Right cardiac atrium (tissue), 5 donors: ENCODE measurements at regions not wholly inside any gene's neighbourhood (a gene's known extent, or its start where the extent isn't known, plus 50 kb on each side); places are given as distances from the start of the nearest gene placed in this dataset.
"Not testable (repeated sequence)": the region's sequence is repeated elsewhere in the genome, so short reads cannot be mapped to it uniquely, and the experiment has no call there.

ENCODE experiments used
- ATAC-seq, 2 donors: fragments of 200-7000 bp; cut with Tn5 transposase; one replicate each; pipeline versions ENCODE4 v1.8.0 to v1.9.1; 2020; ENCODE audit warnings: moderate library complexity in 2 of 2, mild to moderate bottlenecking in 1 of 2
- DNase-seq, 3 donors: peaks; one replicate each; pipeline ENCODE4 v3.0.0-alpha.2; 2020
- H3K27ac ChIP-seq: one replicate; pipeline ENCODE4 v1.5.1; 2013; ENCODE audit warnings: mild to moderate bottlenecking, low read length, control low read depth, moderate library complexity
- H3K27me3 ChIP-seq: one replicate; pipeline ENCODE4 v1.6.1; 2013; ENCODE audit not compliant: control insufficient read depth, insufficient read depth
- H3K4me1 ChIP-seq: one replicate; pipeline ENCODE4 v1.6.1; 2013; ENCODE audit warnings: low read length; ENCODE audit not compliant: control insufficient read depth, insufficient read depth
- H3K4me3 ChIP-seq: one replicate; pipeline ENCODE4 v1.5.1; 2013; ENCODE audit warnings: low read length, control low read depth
- H3K9me3 ChIP-seq: one replicate; pipeline ENCODE4 v1.6.1; 2013; ENCODE audit warnings: low read length; ENCODE audit not compliant: control insufficient read depth
- WGBS: extraction: QIAGEN DNeasy Blood & Tissue Kit; methylation state at CpG from one replicate; pipeline ENCODE4 v1.1.7; 2013; 5-methylcytosine and 5-hydroxymethylcytosine counted together
- intact Hi-C, 4 donors: fragments of 100-400 bp; cut with DNase I; formaldehyde crosslinking; loops; one replicate each; pipeline versions ENCODE4 v1.11.0 to v1.14.0; 2022 to 2023
- donor health status: healthy with polysubstance abuse.
- donor health status: DM: no; HTN: yes; CAD: no.
- donor health status: DM: no; HTN: no; CAD: no.
- donor health status: DM: no; HTN: yes; CAD: no; lungs with severe emphysema.
- donor health status: DM: yes; HTN: yes; CAD: no.

DNA sequence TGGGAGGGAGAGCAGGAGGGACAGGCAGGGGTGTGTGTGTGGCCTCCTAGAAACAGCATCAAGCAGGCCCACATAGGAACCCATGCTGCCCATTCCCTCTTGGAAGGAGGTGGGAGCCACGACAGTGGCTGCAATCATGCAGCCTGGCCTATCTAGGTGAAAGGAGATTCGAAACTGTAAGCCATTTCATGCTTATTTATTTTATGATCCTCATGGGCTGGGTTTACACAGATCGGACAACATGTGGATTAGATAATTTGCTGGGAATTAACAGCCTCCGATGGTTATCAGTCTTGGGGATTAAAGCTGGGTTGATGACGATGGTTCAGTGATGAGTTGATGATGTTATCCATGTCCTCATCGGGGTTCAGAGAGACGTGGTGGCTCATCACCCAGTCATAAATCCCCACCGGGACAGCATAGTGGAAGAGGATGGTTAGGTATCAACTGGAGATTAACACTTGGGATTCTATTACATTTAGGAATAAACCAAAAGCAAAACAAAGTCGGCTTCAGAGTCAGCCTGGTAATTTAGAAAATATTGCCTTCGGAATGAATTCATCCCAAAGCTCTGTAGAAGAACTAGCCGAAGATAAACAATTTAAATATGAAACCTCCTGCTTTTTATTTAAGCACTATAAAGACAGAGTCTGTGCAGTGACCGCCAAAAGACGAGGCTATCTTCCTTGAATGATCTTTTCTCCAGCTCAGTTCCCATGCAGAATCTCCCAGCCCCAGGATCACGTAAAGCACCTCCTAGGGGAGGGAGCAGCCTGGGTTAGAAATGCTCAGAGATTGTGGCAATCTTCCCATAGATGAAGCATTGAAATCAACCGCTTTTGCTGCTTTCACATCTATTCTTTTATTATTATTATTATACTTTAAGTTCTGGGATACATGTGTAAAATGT, 252.8 kb downstream of the FOXD2 start:
- Histone ChIP-seq H3K27ac (no peak overlapping the region), H3K27me3 (no peaks in the 10 kb centered on the region), H3K9me3 (no peaks in the 10 kb centered on the region), H3K4me1 (no peaks in the 10 kb centered on the region), H3K4me3 (no peak overlapping the region)
- no peak for ATAC-seq
- 71% methylated on average over 15 of the region's 15 CpGs for WGBS
- intact Hi-C loops: no loop called here
- DNase-seq: no peak

DNA sequence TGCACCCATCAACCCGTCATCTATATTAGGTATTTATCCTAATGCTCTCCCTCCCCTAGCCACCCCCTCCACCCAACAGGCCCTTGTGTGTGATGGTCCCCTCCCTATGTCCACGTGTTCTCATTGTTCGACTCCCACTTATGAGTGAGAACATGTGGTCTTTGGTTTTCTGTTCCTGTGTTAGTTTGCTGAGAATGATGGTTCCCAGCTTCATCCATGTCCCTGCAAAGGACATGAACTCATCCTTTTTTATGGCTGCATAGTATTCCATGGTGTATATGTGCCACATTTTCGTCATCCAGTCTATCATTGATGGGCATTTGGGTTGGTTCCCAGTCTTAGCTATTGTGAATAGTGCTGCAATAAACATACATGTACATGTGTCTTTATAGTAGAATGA, 253.4 kb downstream of the FOXD2 start:
- H3K9me3 ChIP-seq, ATAC-seq, H3K27me3 ChIP-seq, intact Hi-C loops, H3K4me3 ChIP-seq, H3K4me1 ChIP-seq, H3K27ac ChIP-seq, DNase-seq: not testable (repeated sequence)
- 94% methylated on average over 4 of the region's 4 CpGs for WGBS

DNA sequence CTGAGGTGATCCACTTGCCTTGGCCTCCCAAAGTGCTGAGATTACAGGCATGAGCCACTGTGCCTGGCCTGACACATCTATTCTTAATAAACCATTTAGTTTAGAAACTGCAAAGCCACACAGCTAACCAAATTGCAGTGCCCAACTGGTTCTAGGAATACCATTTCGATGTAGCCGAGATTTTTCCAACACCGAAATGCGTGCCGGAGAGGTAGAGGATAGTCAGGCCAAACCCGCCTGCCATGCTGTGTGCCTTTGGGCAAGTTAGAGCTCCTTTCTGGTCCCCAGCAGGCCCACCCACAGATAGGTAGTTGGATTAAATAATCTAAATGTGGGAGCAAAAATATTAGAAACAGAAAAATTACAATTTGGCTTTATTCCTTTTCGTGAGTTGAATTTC, 254.4 kb downstream of the FOXD2 start:
- 98% methylated on average over 7 of the region's 7 CpGs for WGBS
- H3K4me3 ChIP-seq: no peak overlapping the region
- DNase-seq: no peak
- no peaks in the 10 kb centered on the region for H3K27me3 ChIP-seq
- no peaks in the 10 kb centered on the region for H3K4me1 ChIP-seq
- ATAC-seq: no peak
- intact Hi-C loops: no loop called here
- H3K27ac ChIP-seq: no peak overlapping the region
- no peaks in the 10 kb centered on the region for H3K9me3 ChIP-seq

DNA sequence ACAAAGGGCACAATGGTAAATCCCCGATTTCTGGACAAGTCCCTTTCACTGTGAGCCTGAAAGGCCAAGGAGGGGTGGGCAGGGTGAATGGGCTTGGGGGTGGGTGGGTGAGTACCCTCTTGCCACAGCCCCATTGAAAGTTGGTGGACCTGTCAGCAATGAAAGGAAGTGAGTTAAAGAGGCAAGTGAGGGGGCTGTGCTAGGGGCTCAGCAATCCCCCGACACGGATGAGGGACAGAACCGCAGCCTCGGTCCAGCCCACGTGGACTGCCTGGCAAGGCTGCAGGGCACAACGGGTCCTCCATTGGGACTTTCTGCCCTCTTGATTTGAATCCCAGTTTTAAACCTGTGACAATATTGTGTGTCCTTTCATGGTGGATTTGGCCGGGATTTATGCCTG, 255.3 kb downstream of the FOXD2 start:
- intact Hi-C loops: no loop called here
- no peak overlapping the region for H3K4me3 ChIP-seq
- 83% methylated on average over 8 of the region's 8 CpGs for WGBS
- no peak overlapping the region for H3K27ac ChIP-seq
- DNase-seq (no peak), ATAC-seq (no peak)
- no peaks in the 10 kb centered on the region for H3K9me3 ChIP-seq
- no peaks in the 10 kb centered on the region for H3K27me3 ChIP-seq
- H3K4me1 ChIP-seq: no peaks in the 10 kb centered on the region

DNA sequence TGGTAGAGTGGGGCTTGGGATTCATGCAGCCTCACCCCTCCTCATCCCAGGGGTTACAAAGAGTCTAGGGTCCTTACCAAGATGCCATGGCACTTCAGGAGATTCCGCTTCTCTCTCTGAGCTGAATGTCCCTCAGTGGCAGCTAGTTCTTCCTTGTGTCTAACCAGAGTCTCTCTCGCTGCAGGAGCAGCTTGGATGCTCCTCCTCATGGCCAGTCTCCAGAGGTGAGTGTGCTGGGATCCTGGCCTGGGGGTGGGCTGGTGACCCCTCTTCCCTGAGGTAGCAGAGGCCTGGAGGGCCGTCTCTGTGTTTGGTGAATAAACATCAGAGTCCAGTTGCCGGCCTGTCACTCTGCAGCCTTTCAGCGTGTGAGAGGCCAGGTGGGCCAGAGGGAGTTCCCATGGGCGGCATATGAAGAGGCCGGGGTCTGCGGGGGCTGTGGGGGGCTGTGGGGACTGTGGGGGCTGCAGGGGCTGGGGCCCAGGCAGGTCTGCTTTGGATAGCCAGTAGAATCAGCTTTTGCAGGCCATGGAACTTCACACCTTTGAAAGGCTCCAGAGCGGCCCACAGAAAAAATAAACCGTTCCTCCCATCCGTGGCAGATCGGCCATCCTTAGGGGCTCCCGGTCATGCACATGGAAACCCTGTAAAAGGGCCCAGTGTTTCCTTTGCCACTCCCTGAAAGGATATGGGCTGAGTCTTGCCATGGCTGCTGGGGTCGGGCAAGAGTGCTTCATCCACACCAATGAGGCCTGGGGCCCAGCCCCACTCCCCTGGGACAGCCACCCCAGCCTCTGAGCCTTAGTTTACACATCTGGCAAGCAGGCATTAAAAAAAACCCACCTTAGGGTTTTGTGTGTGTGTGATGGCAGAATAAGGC, 256.4 kb downstream of the FOXD2 start:
- Histone ChIP-seq H3K27ac (no peak overlapping the region), H3K4me1 (no peaks in the 10 kb centered on the region), H3K4me3 (no peak overlapping the region), H3K9me3 (no peaks in the 10 kb centered on the region), H3K27me3 (no peaks in the 10 kb centered on the region)
- 81% methylated on average over 14 of the region's 14 CpGs for WGBS
- DNase-seq (no peak), ATAC-seq (no peak)
- intact Hi-C loops: no loop called here

DNA sequence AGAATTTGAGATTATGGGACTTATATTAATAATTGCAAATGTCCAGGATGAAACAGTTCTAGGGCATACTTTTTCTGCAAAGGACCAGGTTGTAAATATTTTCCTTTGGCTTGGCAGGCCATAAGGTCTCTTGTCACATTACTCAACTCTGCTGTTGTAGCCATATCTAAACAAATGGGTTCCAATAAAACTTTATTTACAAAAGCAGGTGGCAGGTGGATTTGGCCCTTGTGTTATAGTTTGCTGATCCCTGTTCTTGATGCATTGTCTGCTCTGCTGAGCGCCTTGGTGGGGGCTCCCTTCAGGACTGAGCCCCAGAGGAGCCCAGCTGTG, 258.5 kb downstream of the FOXD2 start:
- H3K4me1 ChIP-seq: no peaks in the 10 kb centered on the region

DNA sequence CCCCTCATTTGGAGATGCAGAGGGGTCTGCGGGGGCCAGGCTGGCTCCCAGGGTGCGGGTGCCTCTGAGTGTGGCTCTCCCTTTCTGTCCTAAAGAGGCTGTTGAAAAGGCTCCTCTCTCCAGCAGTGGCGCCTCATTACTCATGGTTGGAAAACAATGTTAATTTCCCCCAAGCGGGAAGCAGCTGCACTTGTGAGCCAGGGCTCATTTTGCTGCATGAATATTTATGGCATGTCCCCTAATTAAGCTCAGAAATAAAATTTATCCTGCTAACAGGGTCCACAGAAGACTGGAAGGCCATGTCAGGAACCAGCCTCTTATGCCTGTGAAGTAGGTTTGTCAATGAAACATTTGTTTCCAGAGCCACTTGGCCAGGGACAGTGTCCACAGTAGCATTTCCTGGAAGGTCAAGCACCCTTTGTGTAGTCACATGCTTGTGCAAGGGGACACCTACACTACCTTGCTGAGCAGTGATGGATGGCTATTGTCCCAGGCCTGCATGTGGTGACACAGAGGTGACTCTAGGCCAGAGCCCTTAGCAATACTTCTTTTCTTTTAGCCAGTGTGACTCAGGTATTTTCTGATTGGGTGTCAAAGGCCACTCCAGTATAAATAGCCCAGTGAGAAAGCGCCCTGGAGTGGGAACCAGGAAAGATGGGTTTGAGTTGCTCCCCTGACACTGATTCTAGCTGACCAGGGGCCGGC, 259.0 kb downstream of the FOXD2 start:
- Histone ChIP-seq H3K9me3 (no peaks in the 10 kb centered on the region), H3K27ac (no peak overlapping the region), H3K4me1 (no peaks in the 10 kb centered on the region), H3K27me3 (no peaks in the 10 kb centered on the region), H3K4me3 (no peak overlapping the region)
- 87% methylated on average over 6 of the region's 6 CpGs for WGBS
- DNase-seq: no peak
- no peak for ATAC-seq
- intact Hi-C loops: no loop called here

More for the DNA sequence above, 258.5 kb downstream of the FOXD2 start:
- H3K9me3 ChIP-seq: no peaks in the 10 kb centered on the region
- 95% methylated on average over 1 of the region's 1 CpG for WGBS
- H3K4me3 ChIP-seq: no peak overlapping the region
- DNase-seq: no peak
- intact Hi-C loops: no loop called here
- H3K27me3 ChIP-seq: no peaks in the 10 kb centered on the region
- H3K27ac ChIP-seq: no peak overlapping the region
- no peak for ATAC-seq

DNA sequence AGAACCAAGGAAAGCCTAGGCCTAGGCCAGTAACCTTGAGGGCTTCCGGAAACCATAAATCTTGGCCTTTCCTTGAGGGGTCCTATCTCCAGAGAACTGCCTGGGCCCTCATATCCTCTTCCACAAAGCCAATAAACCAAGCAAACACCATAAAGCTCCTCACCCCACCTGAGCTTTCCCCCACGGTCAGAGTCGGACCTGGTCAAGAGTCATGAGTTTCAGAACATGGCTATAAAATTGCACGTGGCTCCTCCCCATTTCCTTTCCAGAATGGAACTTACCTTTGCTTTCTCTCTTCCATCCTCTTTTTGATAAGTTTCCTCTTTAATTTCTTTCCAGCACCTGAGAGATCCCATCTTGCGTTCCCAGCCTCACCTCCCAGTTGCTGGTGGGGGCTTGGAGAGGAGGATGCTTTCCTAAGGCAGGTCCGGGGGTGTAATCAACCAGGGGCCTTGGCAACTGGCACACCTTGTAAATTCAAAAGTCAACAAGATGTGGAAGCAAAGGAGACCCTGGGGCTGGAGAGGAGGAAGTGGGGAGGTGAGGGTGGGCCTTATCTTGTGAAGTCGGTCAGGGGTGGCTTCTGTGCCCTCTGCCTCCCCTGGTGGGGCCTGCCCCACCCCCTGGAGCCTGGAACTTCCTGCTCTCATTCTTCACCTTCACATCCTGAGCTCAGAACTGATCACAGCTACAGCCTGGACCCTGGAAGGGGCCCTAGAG, 259.9 kb downstream of the FOXD2 start:
- no peak overlapping the region for H3K27ac ChIP-seq
- intact Hi-C loops: no loop called here
- ATAC-seq (no peak), DNase-seq (no peak)
- WGBS: 86% methylated on average over 7 of the region's 7 CpGs
- H3K27me3 ChIP-seq: no peaks in the 10 kb centered on the region
- H3K4me3 ChIP-seq: no peak overlapping the region
- no peaks in the 10 kb centered on the region for H3K4me1 ChIP-seq
- H3K9me3 ChIP-seq: no peaks in the 10 kb centered on the region

DNA sequence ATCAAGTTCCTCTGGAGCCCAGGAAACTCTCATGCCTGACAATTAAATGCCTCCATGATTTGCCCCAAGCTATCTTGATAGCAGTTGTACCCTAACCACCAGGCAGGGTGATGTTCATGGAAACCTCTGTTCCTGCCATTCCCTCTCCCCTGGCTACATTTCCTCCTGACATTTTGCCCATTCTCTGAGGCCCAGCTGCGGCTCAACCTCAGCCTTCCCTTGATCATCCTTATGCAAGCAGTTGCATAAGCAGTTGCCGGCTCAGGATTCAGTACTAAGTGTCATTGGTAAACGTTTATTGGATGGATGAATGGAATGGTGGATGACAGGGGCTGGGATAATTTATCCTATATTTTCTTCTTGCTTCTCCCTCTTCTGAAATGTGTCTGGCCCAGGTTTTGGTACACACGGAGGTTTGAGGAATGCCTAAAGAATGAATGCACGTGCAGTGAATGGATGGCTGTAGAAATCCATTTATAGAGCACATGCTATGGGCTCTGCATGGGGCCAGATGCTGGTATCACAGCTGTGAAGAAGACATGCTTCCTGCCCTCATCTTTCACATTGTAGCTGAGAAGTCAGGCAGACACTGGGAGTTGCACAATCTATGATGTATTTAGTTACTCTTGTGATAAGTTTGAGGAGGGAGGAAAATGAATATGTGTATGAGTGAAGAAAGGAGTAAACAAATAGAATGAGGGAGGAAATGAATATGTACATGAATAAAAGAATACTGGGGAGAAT, 261.8 kb downstream of the FOXD2 start:
- intact Hi-C loops: loop anchor here in 2 of 4 donors (10.0 kb wide), 2 partner anchors 165 to 505 kb away; partner anchors contain the start of gene PDZK1IP1 (in 1 of the 2)
- WGBS: 80% methylated on average over 5 of the region's 5 CpGs
- H3K9me3 ChIP-seq: no peaks in the 10 kb centered on the region
- no peak for ATAC-seq
- H3K27ac ChIP-seq: no peak overlapping the region
- no peak overlapping the region for H3K4me3 ChIP-seq
- no peaks in the 10 kb centered on the region for H3K27me3 ChIP-seq
- no peak for DNase-seq
- no peaks in the 10 kb centered on the region for H3K4me1 ChIP-seq

DNA sequence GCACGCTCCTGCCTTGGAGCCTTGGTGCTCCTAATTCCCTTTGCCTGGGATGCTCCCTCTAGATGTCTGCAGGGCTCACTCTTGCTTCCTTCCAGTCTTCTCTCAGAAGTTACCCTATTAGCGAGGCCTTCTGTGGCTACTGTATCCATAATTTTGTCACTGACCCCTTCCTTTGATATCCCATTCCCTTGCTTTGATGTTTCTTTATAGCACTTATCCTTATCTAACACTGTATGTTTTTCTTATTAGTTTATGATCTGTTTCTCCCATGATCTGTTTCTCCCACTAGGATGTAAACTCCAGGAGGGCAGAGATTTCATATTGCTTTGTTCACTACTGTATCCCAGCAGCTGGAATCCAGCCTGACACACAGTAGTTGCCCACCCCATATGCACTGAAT, 263.4 kb downstream of the FOXD2 start:
- DNase-seq (no peak), ATAC-seq (no peak)
- Histone ChIP-seq H3K4me1 (no peaks in the 10 kb centered on the region), H3K9me3 (no peaks in the 10 kb centered on the region), H3K27me3 (no peaks in the 10 kb centered on the region), H3K4me3 (no peak overlapping the region), H3K27ac (no peak overlapping the region)
- WGBS: 90% methylated on average over 2 of the region's 2 CpGs
- intact Hi-C loops: loop anchor here in 2 of 4 donors (10.0 kb wide), 2 partner anchors 166 to 506 kb away; partner anchors contain the start of gene PDZK1IP1 (in 1 of the 2)
